SIG-M5 (cell line): ENCODE measurements at regions not wholly inside any gene's neighbourhood (a gene's known extent, or its start where the extent isn't known, plus 50 kb on each side); places are given as distances from the start of the nearest gene placed in this dataset.
"Not testable (repeated sequence)": the region's sequence is repeated elsewhere in the genome, so short reads cannot be mapped to it uniquely, and the experiment has no call there.

Source experiments
- DNase-seq: peaks from one replicate; lab custom pipeline; 2025; lab: John Stamatoyannopoulos, UW

- no peak for DNase-seq
Measured at GRCh38 chr1:88472298-88472697, 211.8 kb upstream of the PKN2 start.

DNA sequence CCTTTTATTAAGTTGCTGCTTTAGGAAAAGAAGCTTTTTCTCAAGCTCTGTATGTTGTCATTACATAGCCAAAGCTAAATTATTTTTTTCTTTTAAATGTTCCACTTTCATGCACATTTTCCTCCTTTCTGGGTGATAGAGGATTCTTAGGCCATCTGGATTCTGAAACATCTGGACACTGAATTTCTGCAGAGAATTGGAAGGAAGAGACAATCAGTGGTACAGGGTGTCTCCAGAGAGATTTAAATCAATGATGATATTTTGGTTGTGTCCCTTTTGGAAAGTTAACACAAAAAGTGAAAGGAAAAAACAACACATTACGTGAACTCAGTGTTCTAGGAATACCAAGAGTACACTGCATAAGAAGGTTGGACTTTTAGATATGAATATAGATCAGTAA, 211.4 kb upstream of the PKN2 start:
- no peak for DNase-seq

- DNase-seq = no peak
Measured at GRCh38 chr1:88474555-88475304, 209.3 kb upstream of the PKN2 start.

GRCh38 chr1:88484881-88485280, 199.2 kb upstream of the PKN2 start:
- DNase-seq = no peak

DNA sequence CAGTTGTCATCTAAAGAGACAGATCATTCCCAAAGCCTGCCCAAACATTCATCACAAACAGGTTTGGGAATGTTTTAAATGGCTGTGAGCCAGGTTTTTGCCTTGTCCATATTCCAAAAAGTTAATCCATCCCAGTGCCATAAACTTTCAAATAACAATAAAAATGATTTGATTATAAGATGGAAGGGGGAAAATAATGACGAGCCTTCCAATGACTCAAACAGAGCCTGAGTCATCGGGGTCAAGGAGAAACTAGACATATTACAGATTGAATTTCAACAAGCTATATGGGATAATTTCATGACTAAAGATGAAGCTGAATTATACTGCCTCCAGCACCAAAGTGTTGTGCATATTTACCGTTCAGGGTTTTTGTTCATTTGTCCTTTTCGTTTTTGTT, 195.8 kb upstream of the PKN2 start:
- DNase-seq = no peak

- DNase-seq = no peak
Measured at GRCh38 chr1:88490676-88491075, 193.4 kb upstream of the PKN2 start.

DNA sequence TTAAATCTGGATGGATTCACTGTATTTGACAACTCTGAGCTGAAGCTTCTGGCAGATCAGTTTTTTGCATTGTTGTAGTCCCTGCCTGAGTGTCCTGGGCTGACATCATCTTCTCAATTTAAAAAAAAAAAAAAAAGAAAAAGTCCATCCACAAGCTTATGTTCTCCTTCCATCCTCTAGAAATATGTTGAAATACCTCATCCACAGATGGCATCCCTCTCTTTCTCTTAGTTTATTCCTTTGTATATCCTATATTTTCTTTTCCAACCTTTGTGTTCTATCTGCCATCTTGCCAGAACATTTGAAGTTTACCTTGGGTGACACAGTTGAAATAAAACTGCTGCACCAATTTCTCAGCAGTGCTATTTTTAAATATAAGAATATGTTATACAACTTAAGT, 184.4 kb upstream of the PKN2 start:
- DNase-seq = no peak

GRCh38 chr1:88502886-88503285, 181.2 kb upstream of the PKN2 start:
- DNase-seq = no peak

DNA sequence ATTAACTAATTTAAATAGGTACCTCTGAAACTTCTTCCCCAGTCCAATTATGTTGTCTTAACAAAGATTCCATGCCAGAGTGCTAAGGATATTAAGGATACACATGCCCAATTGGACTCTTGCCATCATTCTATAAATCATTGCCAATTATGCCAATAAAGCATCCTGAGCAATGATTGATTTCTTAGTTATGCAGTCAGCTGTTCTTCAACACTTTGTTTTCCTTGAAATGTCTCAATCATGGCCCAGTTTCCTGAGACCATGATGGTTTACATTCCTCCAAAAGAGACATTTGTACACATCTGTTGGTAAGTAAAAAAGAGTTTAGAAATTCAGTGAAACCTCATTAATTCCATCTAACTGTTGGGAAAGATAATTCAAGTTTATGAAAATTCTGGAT, 180.4 kb upstream of the PKN2 start:
- no peak for DNase-seq

DNA sequence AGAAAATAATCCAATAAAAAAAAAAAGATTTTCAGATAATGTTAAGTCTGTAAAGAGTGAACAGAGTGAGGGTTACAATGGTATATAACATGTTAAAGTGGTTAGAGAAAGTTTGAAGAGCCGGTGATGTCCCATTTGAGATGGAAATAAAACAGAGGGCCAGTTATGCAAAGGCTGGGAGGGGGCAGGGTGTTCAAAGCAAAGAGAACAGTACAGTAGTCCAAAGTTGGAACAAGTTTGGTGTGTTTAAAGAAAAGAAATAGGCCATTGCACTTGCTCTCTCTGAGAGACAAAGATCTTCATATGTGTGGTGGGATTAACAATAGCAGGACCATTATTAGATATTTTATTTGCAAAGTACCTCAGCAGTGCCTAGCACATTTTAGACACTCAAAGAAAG, 179.5 kb upstream of the PKN2 start:
- DNase-seq = no peak

DNA sequence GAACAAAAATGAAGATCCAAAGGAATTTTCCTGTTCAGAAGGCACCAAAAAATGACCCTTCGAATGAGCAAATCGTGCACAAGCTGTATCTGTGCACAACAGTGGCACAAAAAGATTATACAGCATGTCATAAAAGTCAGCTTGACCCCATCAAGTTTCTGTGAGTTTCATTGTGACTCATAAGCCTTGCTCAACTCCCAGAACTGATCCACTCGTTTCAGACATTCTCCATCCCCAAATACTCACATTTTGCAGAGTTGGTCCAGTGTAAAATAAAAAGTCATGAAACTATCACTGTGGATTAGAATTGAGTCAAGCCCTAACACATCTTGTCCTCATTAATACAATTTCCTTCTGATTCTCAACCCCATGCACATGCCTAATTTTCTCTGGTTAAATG, 174.7 kb upstream of the PKN2 start:
- no peak for DNase-seq

DNA sequence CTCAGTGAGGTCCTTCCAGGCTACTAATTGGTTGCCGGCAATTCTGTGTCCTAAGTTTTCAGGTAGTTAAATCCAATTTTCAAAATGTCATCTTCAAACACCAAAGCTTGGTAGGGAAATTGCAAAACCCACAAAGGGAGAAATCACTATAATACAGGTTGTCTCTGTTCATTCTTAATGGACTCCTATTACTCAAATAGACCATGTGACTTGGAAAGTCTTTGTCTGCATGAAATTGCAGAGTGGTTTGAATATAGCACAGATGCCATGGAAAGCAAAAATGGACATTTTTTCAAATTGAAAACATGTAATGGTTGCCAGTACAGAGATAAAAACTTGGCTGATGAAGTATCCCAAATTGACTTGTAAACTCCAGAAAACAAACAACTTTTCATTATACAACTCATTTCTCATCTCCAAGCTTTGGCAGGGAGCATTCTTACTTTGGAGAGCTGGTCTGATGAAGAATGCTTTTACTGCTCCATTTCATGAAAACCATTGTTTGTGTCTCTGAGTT, 169.5 kb upstream of the PKN2 start:
- DNase-seq = no peak

DNA sequence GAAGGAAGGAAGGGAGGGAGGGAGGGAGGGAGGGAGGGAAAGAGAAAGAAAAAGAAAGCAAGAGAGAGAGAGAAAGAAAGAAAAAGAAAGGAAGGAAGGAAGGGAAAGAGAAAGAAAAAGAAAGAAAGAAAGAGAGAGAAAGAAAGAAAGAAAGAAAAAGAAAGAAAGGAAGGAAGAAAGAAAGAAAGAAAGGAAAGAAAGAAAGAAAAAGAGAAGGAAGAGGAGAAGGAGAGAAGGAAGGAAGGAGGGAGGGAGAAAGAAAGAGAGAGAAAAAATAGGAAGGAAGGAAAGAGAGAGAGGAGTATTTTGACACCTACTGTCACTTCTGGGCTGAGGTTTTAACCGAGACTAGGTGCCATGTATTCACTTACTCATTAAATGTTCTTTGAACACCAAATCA, 166.6 kb upstream of the PKN2 start:
- DNase-seq = not testable (repeated sequence)

- no peak for DNase-seq
Measured at GRCh38 chr1:88519156-88519555, 164.9 kb upstream of the PKN2 start.

DNA sequence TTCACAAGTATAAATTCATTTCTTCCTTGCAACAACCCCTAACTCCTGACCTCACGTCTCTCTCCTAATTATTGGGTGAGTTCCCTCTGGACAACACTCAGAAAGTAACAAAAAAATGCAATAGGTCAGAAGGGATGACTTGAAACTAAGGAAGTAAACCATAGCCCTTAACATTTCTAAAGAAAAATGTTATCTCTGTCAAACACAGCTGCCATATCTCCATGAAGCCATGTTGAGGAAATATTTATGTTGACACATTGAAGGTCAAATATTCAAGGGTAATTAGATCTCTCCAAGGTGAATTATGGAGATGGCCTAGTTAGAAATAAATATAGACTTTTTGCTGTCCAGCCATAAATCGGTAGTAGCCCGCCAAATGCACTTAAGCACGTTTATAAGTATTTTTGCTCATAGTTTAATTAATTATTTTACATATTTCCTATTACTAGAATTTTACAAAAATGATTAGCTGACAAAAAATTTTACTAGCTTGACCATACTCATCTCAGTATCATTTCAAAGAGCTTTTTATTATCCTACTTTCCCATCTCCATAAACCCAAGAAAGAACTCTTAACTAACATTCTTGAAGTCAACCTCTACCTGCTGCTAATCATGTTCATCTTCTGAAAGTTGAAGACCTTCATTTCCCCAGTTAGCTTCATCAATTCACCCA, 160.1 kb upstream of the PKN2 start:
- DNase-seq = no peak

DNA sequence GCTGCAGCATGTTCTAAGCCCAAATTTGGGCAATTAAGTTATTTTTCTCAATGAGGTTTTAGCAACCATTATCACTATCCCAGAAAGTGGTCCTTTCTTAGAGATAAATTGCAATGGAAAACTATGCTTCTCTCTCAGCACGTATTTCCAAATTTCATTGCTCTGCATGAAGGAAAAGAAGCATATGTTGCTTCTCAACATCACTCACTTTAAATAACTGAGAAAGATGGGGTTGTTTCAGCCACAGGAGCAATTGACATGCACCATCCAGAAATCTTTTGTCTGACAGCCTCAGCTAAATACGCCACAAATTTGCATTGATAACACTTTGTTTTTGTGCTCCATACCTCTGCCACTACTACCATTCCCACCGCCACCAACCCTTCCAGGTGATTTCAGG, 157.6 kb upstream of the PKN2 start:
- no peak for DNase-seq

DNA sequence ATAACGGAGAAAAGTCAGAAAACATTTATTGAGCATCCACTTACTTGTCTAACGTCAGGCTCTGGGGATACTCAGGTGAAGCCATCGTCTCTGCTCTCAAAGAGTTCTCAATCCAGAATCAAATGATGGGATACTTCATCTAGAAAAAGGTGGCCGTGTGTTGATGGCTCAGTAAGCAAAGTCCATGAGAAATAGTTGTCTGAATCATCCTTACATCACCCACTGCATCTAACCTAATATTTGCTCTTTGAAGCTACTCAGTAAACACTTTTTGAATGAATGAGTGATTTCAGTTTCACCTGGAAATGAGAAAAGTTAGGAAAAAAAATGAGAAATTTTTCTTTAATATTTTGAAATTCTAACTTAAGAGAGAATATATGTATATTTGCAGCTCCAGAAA, 155.3 kb upstream of the PKN2 start:
- DNase-seq = no peak

DNA sequence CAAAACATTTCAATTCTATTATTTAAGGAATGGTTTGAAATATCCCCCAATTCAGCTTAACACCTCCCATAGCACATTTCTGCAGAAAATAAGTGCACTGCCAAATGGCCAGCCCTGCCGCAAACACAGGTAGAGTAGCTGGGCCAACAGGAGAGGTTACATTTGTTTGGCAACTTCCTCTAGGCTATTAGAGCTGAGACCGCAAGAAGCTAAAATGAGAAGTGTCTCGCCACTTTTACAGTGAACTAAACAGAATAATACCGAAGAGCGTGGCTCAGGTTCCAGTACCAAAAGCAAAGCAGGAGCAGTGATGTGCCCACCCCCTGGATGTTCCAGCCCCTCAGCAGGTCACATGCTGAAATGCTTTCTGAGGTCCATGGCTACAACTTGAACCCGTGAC, 154.5 kb upstream of the PKN2 start:
- no peak for DNase-seq

DNA sequence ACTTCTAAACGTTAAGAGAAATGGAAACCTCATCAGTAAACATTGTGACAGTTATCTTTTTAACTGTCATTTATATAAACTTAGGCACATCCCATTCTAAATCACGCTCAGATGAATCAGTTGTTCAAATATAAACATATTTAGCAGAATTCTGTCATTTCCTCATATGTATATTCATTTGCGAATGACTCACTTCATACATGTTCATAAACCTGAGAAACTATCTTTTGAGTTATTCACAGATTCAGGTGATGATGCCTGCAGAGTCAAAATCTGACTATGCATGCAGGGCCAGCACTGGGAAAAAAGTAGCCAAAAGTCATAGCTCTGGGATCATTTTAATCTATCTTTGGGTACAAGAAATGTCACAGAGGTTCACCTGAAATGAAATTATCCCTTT, 153.8 kb upstream of the PKN2 start:
- no peak for DNase-seq

- DNase-seq = no peak
Measured at GRCh38 chr1:88537787-88538186, 146.3 kb upstream of the PKN2 start.

DNA sequence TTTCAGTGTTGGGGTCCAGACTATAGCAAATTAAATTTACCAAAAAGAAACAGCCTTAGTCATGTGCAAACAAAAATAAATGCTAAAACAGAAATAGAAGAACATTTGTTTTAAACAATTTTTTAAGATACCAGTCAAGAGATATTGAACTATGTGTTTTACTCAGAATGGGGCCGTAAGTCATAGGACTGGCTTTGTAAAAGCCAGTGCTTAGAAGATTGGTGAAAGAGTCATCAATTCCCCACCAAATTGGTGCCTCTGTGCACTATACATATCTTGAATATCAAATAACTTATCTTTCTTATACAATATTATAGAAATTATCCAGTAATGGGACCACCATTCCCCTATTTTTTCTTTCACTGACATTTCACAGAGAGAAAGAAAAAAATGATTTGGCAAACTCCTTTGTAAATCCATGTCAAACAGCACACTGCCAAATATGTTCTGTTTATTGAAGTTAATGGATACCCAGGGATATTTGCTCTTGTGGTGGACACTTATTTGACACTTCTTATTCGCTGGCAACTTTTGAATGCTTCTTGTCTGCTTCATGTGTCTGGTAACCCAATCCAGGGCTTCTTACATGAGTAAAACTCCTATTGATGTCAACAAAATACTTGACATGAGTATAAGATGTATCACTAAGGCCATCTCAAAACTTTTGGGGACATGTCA, 145.7 kb upstream of the PKN2 start:
- no peak for DNase-seq

GRCh38 chr1:88540255-88540654, 143.8 kb upstream of the PKN2 start:
- no peak for DNase-seq

GRCh38 chr1:88541596-88541995, 142.5 kb upstream of the PKN2 start:
- no peak for DNase-seq
